Astrocyte of the spinal cord (primary cell): ENCODE measurements at regions not wholly inside any gene's neighbourhood (a gene's known extent, or its start where the extent isn't known, plus 50 kb on each side); places are given as distances from the start of the nearest gene placed in this dataset.

Experiments used
- DNase-seq: peaks from one replicate; pipeline ENCODE4 v3.0.0; 2011; ENCODE audit warnings: low read depth, low spot score
- H3K4me3 ChIP-seq: 2 replicates; pipeline ENCODE4 v1.5.1; 2011; ENCODE audit warnings: low read depth, mild to moderate bottlenecking, low read length, moderate library complexity
- in situ Hi-C: cut with HindIII; loops from 2 replicates; pipeline ENCODE4 v1.10.0; 2017; ENCODE audit warnings: low sequenced_read_pairs
- TF ChIP-seq, protein P1 (sequence below): IDR thresholded peaks from 2 replicates; pipeline ENCODE4 v1.5.1; 2012; ENCODE audit warnings: low read depth, mild to moderate bottlenecking, low read length, inconsistent platforms

DNA sequence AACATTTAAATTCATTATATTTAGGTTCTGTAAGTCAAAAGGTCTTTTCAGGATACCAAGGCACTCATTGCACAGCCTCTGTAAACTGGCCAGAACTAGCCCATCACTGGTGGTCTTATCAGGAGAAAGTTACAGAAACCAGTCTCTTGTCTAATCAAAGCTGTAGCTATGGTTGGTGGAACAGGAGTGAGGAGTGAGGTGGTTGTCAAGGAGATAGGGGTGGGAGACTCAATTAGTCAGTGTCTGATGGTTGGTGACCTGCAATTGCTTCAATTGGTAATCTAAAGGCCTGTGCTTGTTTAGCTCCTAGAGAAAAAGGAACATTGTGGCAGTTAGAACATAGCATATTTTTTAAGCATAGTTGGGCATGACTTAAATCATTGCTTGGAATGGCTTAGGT is 458.6 kb upstream of the CDH2 start:
- TF ChIP-seq, protein P1, sequence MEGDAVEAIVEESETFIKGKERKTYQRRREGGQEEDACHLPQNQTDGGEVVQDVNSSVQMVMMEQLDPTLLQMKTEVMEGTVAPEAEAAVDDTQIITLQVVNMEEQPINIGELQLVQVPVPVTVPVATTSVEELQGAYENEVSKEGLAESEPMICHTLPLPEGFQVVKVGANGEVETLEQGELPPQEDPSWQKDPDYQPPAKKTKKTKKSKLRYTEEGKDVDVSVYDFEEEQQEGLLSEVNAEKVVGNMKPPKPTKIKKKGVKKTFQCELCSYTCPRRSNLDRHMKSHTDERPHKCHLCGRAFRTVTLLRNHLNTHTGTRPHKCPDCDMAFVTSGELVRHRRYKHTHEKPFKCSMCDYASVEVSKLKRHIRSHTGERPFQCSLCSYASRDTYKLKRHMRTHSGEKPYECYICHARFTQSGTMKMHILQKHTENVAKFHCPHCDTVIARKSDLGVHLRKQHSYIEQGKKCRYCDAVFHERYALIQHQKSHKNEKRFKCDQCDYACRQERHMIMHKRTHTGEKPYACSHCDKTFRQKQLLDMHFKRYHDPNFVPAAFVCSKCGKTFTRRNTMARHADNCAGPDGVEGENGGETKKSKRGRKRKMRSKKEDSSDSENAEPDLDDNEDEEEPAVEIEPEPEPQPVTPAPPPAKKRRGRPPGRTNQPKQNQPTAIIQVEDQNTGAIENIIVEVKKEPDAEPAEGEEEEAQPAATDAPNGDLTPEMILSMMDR: no peak

DNA sequence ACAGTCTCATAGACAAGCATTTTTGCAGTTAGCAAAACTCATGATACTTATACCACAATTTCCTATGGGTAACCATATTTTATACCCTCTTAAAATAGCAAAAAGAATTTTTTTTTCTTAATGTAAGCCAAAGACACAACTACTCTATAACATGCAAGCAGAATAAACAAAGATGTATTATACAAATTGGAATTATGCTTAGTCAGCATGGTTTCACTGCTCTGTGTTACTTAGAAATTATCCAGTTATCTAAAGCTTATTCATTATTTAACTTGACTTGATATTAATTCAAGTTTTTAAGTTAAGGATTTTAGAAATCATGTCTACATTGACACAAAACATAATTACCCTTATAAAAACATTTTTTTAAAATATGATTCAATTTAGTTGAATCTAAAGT is 449.8 kb upstream of the CDH2 start:
- TF ChIP-seq, protein P1: no peak
- DNase-seq: no peak
- in situ Hi-C loops: no loop called here
- no peak overlapping the region for H3K4me3 ChIP-seq

More for the DNA sequence above, 458.6 kb upstream of the CDH2 start:
- in situ Hi-C loops: no loop called here
- DNase-seq: no peak
- H3K4me3 ChIP-seq: no peak overlapping the region

DNA sequence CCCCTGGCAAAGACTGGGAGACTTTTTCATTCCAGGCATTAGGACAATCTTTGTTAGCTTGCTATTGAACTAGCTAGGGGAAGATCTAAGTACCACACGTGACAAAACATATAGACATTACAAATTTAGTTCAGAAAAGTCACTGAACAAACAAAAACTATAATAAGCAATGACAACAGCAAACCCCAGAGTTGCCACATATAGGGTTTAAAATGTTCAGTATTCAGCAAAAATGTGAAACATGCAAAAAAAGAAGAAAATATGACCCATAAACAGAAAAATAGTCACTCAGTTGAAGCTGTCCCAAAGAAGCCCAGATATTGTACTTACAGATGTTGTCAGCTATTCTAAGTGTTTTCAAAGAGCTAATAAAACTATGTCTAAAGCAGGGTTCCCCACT is 431.1 kb upstream of the CDH2 start:
- TF ChIP-seq, protein P1: no peak
- H3K4me3 ChIP-seq: no peak overlapping the region
- DNase-seq: no peak
- in situ Hi-C loops: no loop called here

DNA sequence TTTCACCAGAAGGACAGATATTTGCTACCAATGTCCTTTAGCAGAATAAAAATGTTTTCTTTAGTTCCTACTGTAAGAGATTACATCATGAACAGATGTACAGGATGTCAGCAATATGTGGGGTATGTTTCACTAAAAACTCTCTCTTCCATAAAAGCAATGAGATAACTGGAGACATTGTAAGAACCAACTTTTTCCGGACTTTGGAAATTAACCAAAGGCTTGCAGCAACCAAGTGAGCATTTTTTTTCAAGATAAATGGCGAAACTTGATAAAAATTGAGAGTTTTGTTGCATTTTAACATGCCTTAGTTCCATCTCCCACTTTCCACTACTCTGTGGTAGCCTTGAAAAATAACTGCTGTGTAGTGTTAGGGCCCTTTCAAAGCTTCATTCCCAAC is 429.8 kb upstream of the CDH2 start:
- in situ Hi-C loops: no loop called here
- TF ChIP-seq, protein P1: no peak
- H3K4me3 ChIP-seq: no peak overlapping the region
- no peak for DNase-seq

DNA sequence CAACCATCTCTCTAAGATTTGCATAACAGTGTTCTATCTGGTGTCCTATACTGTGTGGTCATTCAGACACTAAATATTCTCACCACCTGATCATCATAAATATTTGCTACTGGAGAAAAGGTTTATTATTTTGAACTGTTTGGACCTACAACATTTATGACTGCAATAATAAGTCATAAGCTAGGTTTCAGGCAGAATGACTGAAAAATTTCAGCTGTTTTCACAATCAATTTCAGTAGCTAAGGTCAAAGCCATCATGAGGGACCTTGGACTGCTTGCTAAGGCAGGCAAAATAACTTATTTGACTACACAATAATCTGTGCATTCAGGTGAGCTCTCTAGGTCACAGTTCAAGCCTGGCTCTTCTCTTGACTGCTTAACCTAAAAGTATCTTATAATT is 425.5 kb upstream of the CDH2 start:
- DNase-seq: no peak
- TF ChIP-seq, protein P1: no peak
- in situ Hi-C loops: no loop called here
- H3K4me3 ChIP-seq: no peak overlapping the region

DNA sequence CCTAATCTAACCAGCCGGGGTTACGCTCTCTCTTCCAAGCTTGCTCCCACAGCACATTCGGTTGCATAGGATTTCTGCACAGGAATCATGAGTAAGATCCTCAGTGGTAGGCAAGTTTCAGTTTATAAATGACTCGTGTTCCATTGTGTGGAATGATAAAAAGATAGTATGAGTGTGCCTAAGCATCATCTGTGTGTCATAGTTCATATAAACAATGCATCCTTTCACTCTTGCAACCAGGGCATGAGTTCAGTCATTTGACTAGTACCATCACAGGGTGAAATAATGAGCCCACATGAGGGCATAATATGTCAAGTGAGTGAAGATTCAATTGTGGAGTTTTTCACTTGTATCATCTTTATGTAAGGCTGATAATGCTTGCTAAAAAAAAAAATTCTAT is 417.1 kb upstream of the CDH2 start:
- TF ChIP-seq, protein P1: no peak
- in situ Hi-C loops: no loop called here
- H3K4me3 ChIP-seq: no peak overlapping the region
- peak; percentile 12 for DNase-seq
